OCI-LY3 (cell line): ENCODE measurements at regions not wholly inside any gene's neighbourhood (a gene's known extent, or its start where the extent isn't known, plus 50 kb on each side); places are given as distances from the start of the nearest gene placed in this dataset.
A peak's percentile ranks its signal among the peaks of the same experiment; 100 is the strongest.

Experiments used
- H2AFZ ChIP-seq: fragments of 200-600, 300-600 bp; shearing (Covaris generic); 2 replicates; pipeline ENCODE4 v1.6.0; 2014; ENCODE audit warnings: antibody characterized with exemption, low read depth, low read length
- H3K27ac ChIP-seq: fragments of 200-600, 300-600 bp; sonication (generic); 2 replicates; pipeline ENCODE4 v1.5.1; 2014; ENCODE audit warnings: mild to moderate bottlenecking, low read length, moderate library complexity, mixed read lengths
- H3K27me3 ChIP-seq: fragments of 200-600, 300-600 bp; sonication (generic); 2 replicates; pipeline ENCODE4 v1.6.1; 2014; ENCODE audit warnings: low read depth, low read length, mixed read lengths
- H3K36me3 ChIP-seq: fragments of 200-600, 300-600 bp; sonication (generic); replicated peaks from 2 replicates; pipeline ENCODE3; 2014; ENCODE audit warnings: low read depth, low read length, mixed read lengths
- H3K4me1 ChIP-seq: fragments of 300-600, 200-600 bp; sonication (generic); 2 replicates; pipeline ENCODE4 v1.6.1; 2014; ENCODE audit warnings: low read length, mixed read lengths
- H3K4me2 ChIP-seq: fragments of 200-600, 300-600 bp; sonication (generic); 2 replicates; pipeline ENCODE4 v1.6.1; 2014; ENCODE audit warnings: low read length, mixed read lengths
- H3K4me3 ChIP-seq: fragments of 300-600, 200-600 bp; sonication (generic); 2 replicates; pipeline ENCODE4 v1.5.1; 2014; ENCODE audit warnings: antibody characterized with exemption, mild to moderate bottlenecking, low read length, moderate library complexity
- H3K79me2 ChIP-seq: fragments of 300-600, 200-600 bp; shearing (Covaris generic); 2 replicates; pipeline ENCODE4 v1.6.1; 2014; ENCODE audit warnings: mild to moderate bottlenecking, low read length, mixed read lengths
- H3K9ac ChIP-seq: fragments of 300-600, 200-600 bp; shearing (Covaris generic); 2 replicates; pipeline ENCODE4 v1.6.0; 2014; ENCODE audit warnings: mild to moderate bottlenecking, low read length, moderate library complexity
- H3K9me3 ChIP-seq: fragments of 200-600, 300-600 bp; shearing (Covaris generic); 2 replicates; pipeline ENCODE4 v1.6.1; 2014; ENCODE audit warnings: low read length, mixed read lengths; ENCODE audit not compliant: insufficient read depth
- H4K20me1 ChIP-seq: fragments of 200-600, 300-600 bp; sonication (generic); 2 replicates; pipeline ENCODE4 v1.6.1; 2016; ENCODE audit warnings: low read length, mixed read lengths; ENCODE audit not compliant: insufficient read depth
- CTCF ChIP-seq: fragments of 200-600, 300-600 bp; sonication (generic); IDR thresholded peaks from 2 replicates; pipeline ENCODE4 v1.5.1; 2014; ENCODE audit warnings: antibody characterized with exemption, low read length, low read depth
- EZH2phosphoT487 ChIP-seq: fragments of 200-600 bp; shearing (Covaris generic); IDR thresholded peaks from 2 replicates; pipeline ENCODE4 v1.6.1; 2018; ENCODE audit warnings: antibody characterized with exemption, mixed run types, low read depth

- Histone ChIP-seq H3K27ac (no peak overlapping the region), H2AFZ (no peak overlapping the region)
- TF ChIP-seq CTCF (no peak), EZH2phosphoT487 (no peak)
Observed at GRCh38 chr1:47708658-47709018, 270.8 kb downstream of the FOXD2 start.

GRCh38 chr1:47709019-47709871 lies 271.4 kb downstream of the FOXD2 start:
- TF ChIP-seq CTCF (no peak), EZH2phosphoT487 (no peak)
- peaks cover 10% of the 10 kb centered on the region; the same call in 1 of the 2 replicates for H3K27me3 ChIP-seq
- no peak overlapping the region for H3K9ac ChIP-seq
- H4K20me1 ChIP-seq, result no peaks in the 10 kb centered on the region
- H3K79me2 ChIP-seq, result no peaks in the 10 kb centered on the region
- H3K4me2 ChIP-seq, result no peak overlapping the region
- no peak overlapping the region for H3K27ac ChIP-seq
- H3K4me3 ChIP-seq, result no peak overlapping the region
- no peaks in the 10 kb centered on the region for H3K9me3 ChIP-seq
- no peak overlapping the region for H2AFZ ChIP-seq
- H3K4me1 ChIP-seq, result peaks cover 3% of the 10 kb centered on the region; the same call in 1 of the 2 replicates
- no peaks in the 10 kb centered on the region for H3K36me3 ChIP-seq

More at GRCh38 chr1:47708658-47709018, 270.8 kb downstream of the FOXD2 start:
- H4K20me1 ChIP-seq, result no peaks in the 10 kb centered on the region
- no peak overlapping the region for H3K9ac ChIP-seq
- H3K36me3 ChIP-seq, result no peaks in the 10 kb centered on the region
- no peaks in the 10 kb centered on the region for H3K9me3 ChIP-seq
- H3K79me2 ChIP-seq, result no peaks in the 10 kb centered on the region
- H3K4me1 ChIP-seq, result peaks cover 3% of the 10 kb centered on the region; the same call in 1 of the 2 replicates
- H3K4me2 ChIP-seq, result no peak overlapping the region
- H3K27me3 ChIP-seq, result peaks cover 10% of the 10 kb centered on the region; the same call in 1 of the 2 replicates
- no peak overlapping the region for H3K4me3 ChIP-seq

GRCh38 chr1:47709872-47710231 lies 272.0 kb downstream of the FOXD2 start:
- H3K36me3 ChIP-seq, result no peaks in the 10 kb centered on the region
- H3K9ac ChIP-seq, result no peak overlapping the region
- H3K4me3 ChIP-seq, result no peak overlapping the region
- no peak overlapping the region for H3K27ac ChIP-seq
- peaks cover 10% of the 10 kb centered on the region; the same call in 1 of the 2 replicates for H3K27me3 ChIP-seq
- peaks cover 3% of the 10 kb centered on the region; the same call in 1 of the 2 replicates for H3K4me1 ChIP-seq
- H2AFZ ChIP-seq, result no peak overlapping the region
- H3K79me2 ChIP-seq, result no peaks in the 10 kb centered on the region
- H3K4me2 ChIP-seq, result no peak overlapping the region; the same call in 1 of the 2 replicates
- TF ChIP-seq EZH2phosphoT487, result no peak
- TF ChIP-seq CTCF, result no peak
- H4K20me1 ChIP-seq, result no peaks in the 10 kb centered on the region
- no peaks in the 10 kb centered on the region for H3K9me3 ChIP-seq

GRCh38 chr1:47710329-47711071 lies 272.7 kb downstream of the FOXD2 start:
- Histone ChIP-seq H3K27me3 (peaks cover 10% of the 10 kb centered on the region; the same call in 1 of the 2 replicates), H3K4me1 (peaks cover 3% of the 10 kb centered on the region; the same call in 1 of the 2 replicates), H3K9ac (no peak overlapping the region), H3K79me2 (no peaks in the 10 kb centered on the region), H3K27ac (no peak overlapping the region), H3K4me3 (peak overlapping the region; percentile 62), H2AFZ (no peak overlapping the region), H4K20me1 (no peaks in the 10 kb centered on the region), H3K9me3 (no peaks in the 10 kb centered on the region), H3K36me3 (no peaks in the 10 kb centered on the region), H3K4me2 (peak overlapping the region; percentile 71)
- TF ChIP-seq CTCF (peak; percentile 72), EZH2phosphoT487 (no peak)
